ENCODE measurements at regions not wholly inside any gene's neighbourhood (a gene's known extent, or its start where the extent isn't known, plus 50 kb on each side); places are given as distances from the start of the nearest gene placed in this dataset.

DNA sequence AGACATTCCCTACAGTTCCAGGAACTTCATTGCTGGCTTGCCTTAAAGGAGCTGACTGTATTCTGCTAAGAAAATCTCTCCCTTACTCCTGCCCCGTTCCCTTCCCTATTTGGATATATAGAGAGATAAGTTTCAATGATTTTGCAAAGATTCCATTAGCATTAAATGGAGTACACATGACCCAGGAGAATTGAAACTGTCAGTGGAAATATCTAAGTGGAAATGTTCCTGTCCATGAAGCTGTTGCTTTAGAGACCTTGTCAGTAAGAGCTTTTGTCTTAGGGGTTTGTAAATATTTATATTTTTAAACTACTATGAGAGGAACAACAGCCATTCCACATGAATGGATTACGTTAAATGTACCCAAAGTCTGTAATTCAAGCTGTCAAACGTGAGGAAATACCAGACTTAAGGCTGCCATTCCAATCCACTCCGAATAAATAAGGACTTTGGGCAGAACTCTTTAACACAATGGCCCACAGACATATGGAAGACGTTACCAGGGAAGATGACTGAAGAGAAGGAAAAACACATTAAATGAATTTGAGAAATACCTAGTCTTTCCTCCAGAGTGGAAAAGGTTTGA is 387.1 kb upstream of the PAPPA start:
- Histone ChIP-seq H4K5ac (ENCODE audit: insufficient read length, low read depth, low read length) (no peak overlapping the region), H2BK12ac (ENCODE audit: insufficient read length, low read depth, low read length) (no peak overlapping the region), H4K8ac (replicated peaks; ENCODE audit: insufficient read length, low read depth, low read length) (no peak overlapping the region), H3K18ac (ENCODE audit: insufficient read length, low read depth, low read length) (no peak overlapping the region), H3K4me2 (ENCODE audit: insufficient read depth, insufficient read length, low read length) (no peak overlapping the region), H2BK120ac (ENCODE audit: low read depth, low read length, poor library complexity, severe bottlenecking) (no peak overlapping the region), H3K27ac (ENCODE audit: insufficient read length, low read depth, low read length) (no peak overlapping the region), H4K20me1 (ENCODE audit: control insufficient read depth, insufficient read depth, insufficient read length) (no peaks in the 10 kb centered on the region), H2BK5ac (ENCODE audit: insufficient read length, low read length) (no peak overlapping the region), H2AFZ (ENCODE audit: low read length) (no peak overlapping the region), H3K79me1 (ENCODE audit: insufficient read depth, low read depth, low read length, poor library complexity, severe bottlenecking) (no peaks in the 10 kb centered on the region), H2BK15ac (ENCODE audit: low read depth, low read length) (no peak overlapping the region), H4K91ac (ENCODE audit: insufficient read length, low read depth, low read length) (no peak overlapping the region), H3K23ac (ENCODE audit: insufficient read length, low read depth, low read length) (no peak overlapping the region), H3K23me2 (ENCODE audit: insufficient read length, low read depth, low read length, poor library complexity, severe bottlenecking) (no peaks in the 10 kb centered on the region), H2AK5ac (ENCODE audit: insufficient read length, low read length) (no peak overlapping the region), H3K4ac (ENCODE audit: low read depth, low read length) (no peak overlapping the region), H3T11ph (ENCODE audit: low read length) (no peak overlapping the region), H3K27me3 (ENCODE audit: insufficient read depth, low read length) (no peaks in the 10 kb centered on the region), H3K9ac (ENCODE audit: extremely low read depth, insufficient read length, low read length) (no peak overlapping the region), H2BK20ac (ENCODE audit: low read depth, low read length, poor library complexity, severe bottlenecking) (no peak overlapping the region), H3K14ac (ENCODE audit: insufficient read depth, low read length) (no peak overlapping the region), H3K56ac (ENCODE audit: insufficient read length, low read depth, low read length) (no peak overlapping the region), H3K4me1 (ENCODE audit: insufficient read depth, low read length) (no peaks in the 10 kb centered on the region), H3K9me3 (ENCODE audit: control insufficient read depth, low read depth, low read length) (no peaks in the 10 kb centered on the region), H3K79me2 (ENCODE audit: insufficient read depth, low read length) (no peaks in the 10 kb centered on the region)
- H3K4me3 Mint-ChIP-seq: no peak overlapping the region
- no peaks in the 10 kb centered on the region for H3K36me3 Mint-ChIP-seq (ENCODE audit: insufficient read depth in 1 of 3, low read depth in 3 of 3)
- no peak for DNase-seq
- no peaks in the 10 kb centered on the region for H3K9me3 Mint-ChIP-seq
- H3K4me1 Mint-ChIP-seq: no peaks in the 10 kb centered on the region
- no CpG with 5 or more reads among the region's 5 CpGs for WGBS (ENCODE audit: extremely low coverage, insufficient read length, low lambda C conversion rate)
- H3K27me3 Mint-ChIP-seq (ENCODE audit: low read depth): no peaks in the 10 kb centered on the region
- H3K27ac Mint-ChIP-seq: no peak overlapping the region; a peak in 1 of 7 replicates
- no peak for TF ChIP-seq CTCF (conservative IDR thresholded peaks at IDR 0.05)
